Endothelial cell of umbilical vein (primary cell): ENCODE measurements at regions not wholly inside any gene's neighbourhood (a gene's known extent, or its start where the extent isn't known, plus 50 kb on each side); places are given as distances from the start of the nearest gene placed in this dataset.
"Not testable (repeated sequence)": the region's sequence is repeated elsewhere in the genome, so short reads cannot be mapped to it uniquely, and the experiment has no call there.

ENCODE experiments used
- EZH2 ChIP-seq: IDR thresholded peaks from 2 replicates; pipeline ENCODE4 v1.6.1; 2012; ENCODE audit warnings: borderline replicate concordance, low read depth, mild to moderate bottlenecking, moderate library complexity, low read length, inconsistent platforms; ENCODE audit not compliant: severe bottlenecking
- FOS ChIP-seq: IDR thresholded peaks from 2 replicates; pipeline ENCODE4 v1.6.1; 2011; ENCODE audit warnings: mild to moderate bottlenecking, low read length, moderate library complexity, borderline replicate concordance; ENCODE audit not compliant: insufficient read depth
- GATA2 ChIP-seq: IDR thresholded peaks from 2 replicates; pipeline ENCODE4 v1.7.0; 2011; ENCODE audit warnings: low read depth, mild to moderate bottlenecking, moderate library complexity, mixed read lengths, low read length; ENCODE audit not compliant: insufficient read length, insufficient read depth
- JUN ChIP-seq: IDR thresholded peaks from 2 replicates; pipeline ENCODE4 v1.6.1; 2011; ENCODE audit warnings: borderline replicate concordance, low read depth; ENCODE audit not compliant: insufficient read length, insufficient read depth
- MYC ChIP-seq: IDR thresholded peaks from one replicate; pipeline ENCODE4 v1.6.1; 2011; ENCODE audit warnings: mild to moderate bottlenecking, low read depth, low read length
- POLR2A ChIP-seq: IDR thresholded peaks from 2 replicates; pipeline ENCODE4 v1.6.1; 2012; ENCODE audit warnings: low read depth, mild to moderate bottlenecking, control low read depth, low read length
- POLR2AphosphoS5 ChIP-seq: IDR thresholded peaks from 2 replicates; pipeline ENCODE4 v1.6.1; 2012; ENCODE audit warnings: low read depth, mild to moderate bottlenecking, control low read depth, low read length, moderate library complexity; ENCODE audit not compliant: insufficient read depth
- TF ChIP-seq, protein P1 (sequence below), 2 donors: IDR thresholded peaks; 1 replicate in 1 of 2; 2 replicates in 1 of 2; pipeline ENCODE4 v1.5.1; 2011; ENCODE audit warnings: low read length in 2 of 2, mild to moderate bottlenecking in 2 of 2, moderate library complexity in 2 of 2, control low read depth in 1 of 2, inconsistent platforms in 1 of 2, low read depth in 1 of 2; ENCODE audit not compliant: insufficient read depth in 1 of 2; ENCODE audit errors: extremely low read depth in 1 of 2
- TF ChIP-seq, protein P2 (sequence below): IDR thresholded peaks from 2 replicates; pipeline ENCODE4 v1.6.1; 2011; ENCODE audit not compliant: insufficient read depth, insufficient read length

DNA sequence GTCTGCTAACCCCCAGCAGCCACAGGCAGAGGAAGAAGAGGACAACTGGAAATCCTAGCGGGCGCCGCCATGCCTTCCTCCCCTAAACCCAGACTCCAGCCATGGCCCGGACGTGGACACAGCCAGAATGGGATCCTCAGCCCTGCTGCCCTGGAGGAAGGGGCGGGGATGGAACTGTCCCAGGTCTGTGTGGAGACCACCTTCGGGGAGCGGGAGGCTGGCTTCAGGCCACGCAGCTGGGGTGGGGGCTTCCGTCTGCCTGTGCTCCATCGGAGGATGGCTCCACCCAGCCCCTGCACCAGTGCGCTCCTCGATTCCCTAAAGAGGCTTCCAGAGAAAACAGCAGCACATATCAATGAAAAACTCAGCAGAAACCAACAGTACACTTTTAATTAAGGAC is 190.4 kb downstream of the KLRB1 start:
- TF ChIP-seq, protein P1, sequence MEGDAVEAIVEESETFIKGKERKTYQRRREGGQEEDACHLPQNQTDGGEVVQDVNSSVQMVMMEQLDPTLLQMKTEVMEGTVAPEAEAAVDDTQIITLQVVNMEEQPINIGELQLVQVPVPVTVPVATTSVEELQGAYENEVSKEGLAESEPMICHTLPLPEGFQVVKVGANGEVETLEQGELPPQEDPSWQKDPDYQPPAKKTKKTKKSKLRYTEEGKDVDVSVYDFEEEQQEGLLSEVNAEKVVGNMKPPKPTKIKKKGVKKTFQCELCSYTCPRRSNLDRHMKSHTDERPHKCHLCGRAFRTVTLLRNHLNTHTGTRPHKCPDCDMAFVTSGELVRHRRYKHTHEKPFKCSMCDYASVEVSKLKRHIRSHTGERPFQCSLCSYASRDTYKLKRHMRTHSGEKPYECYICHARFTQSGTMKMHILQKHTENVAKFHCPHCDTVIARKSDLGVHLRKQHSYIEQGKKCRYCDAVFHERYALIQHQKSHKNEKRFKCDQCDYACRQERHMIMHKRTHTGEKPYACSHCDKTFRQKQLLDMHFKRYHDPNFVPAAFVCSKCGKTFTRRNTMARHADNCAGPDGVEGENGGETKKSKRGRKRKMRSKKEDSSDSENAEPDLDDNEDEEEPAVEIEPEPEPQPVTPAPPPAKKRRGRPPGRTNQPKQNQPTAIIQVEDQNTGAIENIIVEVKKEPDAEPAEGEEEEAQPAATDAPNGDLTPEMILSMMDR (IDR thresholded peaks at IDR 0.05; ENCODE audit: extremely low read depth in 1 of 2, insufficient read depth in 1 of 2, low read depth in 1 of 2, low read length in 2 of 2) = not testable (repeated sequence)
- TF ChIP-seq POLR2AphosphoS5, POLR2A, EZH2, JUN, GATA2, MYC, FOS: not testable (repeated sequence)
- TF ChIP-seq, protein P2, sequence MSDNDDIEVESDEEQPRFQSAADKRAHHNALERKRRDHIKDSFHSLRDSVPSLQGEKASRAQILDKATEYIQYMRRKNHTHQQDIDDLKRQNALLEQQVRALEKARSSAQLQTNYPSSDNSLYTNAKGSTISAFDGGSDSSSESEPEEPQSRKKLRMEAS = not testable (repeated sequence)
